ENCODE measurements at regions not wholly inside any gene's neighbourhood (a gene's known extent, or its start where the extent isn't known, plus 50 kb on each side); places are given as distances from the start of the nearest gene placed in this dataset.

DNA sequence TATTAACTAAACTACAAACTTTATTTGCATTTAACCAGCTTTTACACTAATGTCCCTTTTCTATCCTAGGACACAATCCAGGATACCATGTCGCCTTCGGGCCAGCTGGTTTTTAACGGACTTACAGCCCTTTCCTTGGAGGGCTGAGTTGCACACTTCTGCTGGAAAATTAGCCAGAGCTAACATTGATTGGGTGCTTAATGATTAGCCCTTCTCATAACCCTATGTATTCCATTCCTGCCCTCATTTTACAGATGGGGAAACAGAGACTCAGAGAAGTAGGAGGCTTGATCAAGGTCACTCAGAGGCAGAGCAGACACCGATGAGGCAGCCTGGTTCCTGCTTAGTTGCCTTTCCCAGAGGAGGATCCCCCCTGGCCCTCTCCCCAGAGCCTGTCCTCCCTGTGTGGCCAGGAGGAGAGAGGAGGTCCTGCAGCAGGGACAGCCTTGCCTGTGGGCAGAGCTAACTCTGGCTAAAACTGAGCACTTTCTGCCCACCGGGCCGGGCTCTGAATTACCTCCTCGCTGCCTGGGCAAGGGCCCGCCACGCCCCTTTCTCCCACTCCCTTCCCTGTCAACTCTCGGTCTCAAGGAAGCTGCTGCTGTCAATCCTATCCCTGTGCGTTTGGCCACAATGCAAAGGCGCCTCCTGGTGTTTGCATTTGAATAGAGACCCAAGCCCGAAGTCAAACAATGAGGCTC is 59.6 kb upstream of the PAX6 start:
- Mint-ChIP-seq H3K4me1 (ENCODE audit: insufficient read depth, unreplicated experiment) (no peaks in the 10 kb centered on the region), H3K4me3 (ENCODE audit: unreplicated experiment) (no peak overlapping the region), H3K36me3 (ENCODE audit: insufficient read depth, unreplicated experiment) (no peaks in the 10 kb centered on the region), H3K27me3 (ENCODE audit: insufficient read depth, unreplicated experiment) (peaks cover 11% of the 10 kb centered on the region), H3K9me3 (ENCODE audit: unreplicated experiment) (no peaks in the 10 kb centered on the region), H3K27ac (ENCODE audit: low read depth, unreplicated experiment) (no peak overlapping the region)
- ChIA-PET POLR2A (interaction anchor here (0.6 to 2.0 kb wide), 3 partner anchors 103 to 475 kb away, joined by 3 to 6 read pairs (median 4); no protein-coding TSS in a partner anchor), CTCF (interaction anchor here (0.6 to 6.5 kb wide), 38 partner anchors 9 to 1078 kb away, joined by 3 to 97 read pairs (median 5); no protein-coding TSS in a partner anchor)
- no TSS peak for BruUV-seq (replicated peaks)
- DNase-seq (ENCODE audit: unreplicated experiment) = peak; percentile 66
- TF ChIP-seq, protein P1, sequence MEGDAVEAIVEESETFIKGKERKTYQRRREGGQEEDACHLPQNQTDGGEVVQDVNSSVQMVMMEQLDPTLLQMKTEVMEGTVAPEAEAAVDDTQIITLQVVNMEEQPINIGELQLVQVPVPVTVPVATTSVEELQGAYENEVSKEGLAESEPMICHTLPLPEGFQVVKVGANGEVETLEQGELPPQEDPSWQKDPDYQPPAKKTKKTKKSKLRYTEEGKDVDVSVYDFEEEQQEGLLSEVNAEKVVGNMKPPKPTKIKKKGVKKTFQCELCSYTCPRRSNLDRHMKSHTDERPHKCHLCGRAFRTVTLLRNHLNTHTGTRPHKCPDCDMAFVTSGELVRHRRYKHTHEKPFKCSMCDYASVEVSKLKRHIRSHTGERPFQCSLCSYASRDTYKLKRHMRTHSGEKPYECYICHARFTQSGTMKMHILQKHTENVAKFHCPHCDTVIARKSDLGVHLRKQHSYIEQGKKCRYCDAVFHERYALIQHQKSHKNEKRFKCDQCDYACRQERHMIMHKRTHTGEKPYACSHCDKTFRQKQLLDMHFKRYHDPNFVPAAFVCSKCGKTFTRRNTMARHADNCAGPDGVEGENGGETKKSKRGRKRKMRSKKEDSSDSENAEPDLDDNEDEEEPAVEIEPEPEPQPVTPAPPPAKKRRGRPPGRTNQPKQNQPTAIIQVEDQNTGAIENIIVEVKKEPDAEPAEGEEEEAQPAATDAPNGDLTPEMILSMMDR (IDR thresholded peaks at IDR 0.05; ENCODE audit: unreplicated experiment) = peak; percentile 68
- intact Hi-C loops (cut with micrococcal nuclease) = loop anchor here (1.0 to 10.0 kb wide), 8 partner anchors 137 to 766 kb away; no protein-coding TSS in a partner anchor

DNA sequence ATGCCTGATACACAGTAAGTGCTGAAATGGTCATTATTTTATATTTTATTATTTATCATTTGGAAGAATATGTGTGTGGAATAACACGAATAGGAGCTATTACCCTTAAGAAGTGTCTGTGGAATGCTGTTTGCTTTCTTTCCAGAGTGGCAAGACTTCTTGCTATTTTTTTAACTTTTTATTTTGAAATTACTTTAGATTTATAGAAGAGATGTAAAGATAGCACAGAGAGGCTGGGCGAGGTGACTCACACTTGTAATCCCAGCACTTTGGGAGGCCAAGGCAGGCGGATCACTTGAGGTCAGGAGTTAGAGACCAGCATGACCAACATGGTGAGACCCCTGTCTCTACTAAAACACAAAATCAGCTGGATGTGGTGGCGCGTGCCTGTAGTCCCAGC is 58.9 kb upstream of the PAX6 start:
- Mint-ChIP-seq H3K9me3 (ENCODE audit: unreplicated experiment) (no peaks in the 10 kb centered on the region), H3K27ac (ENCODE audit: low read depth, unreplicated experiment) (no peak overlapping the region), H3K27me3 (ENCODE audit: insufficient read depth, unreplicated experiment) (peaks cover 11% of the 10 kb centered on the region), H3K4me1 (ENCODE audit: insufficient read depth, unreplicated experiment) (no peaks in the 10 kb centered on the region), H3K4me3 (ENCODE audit: unreplicated experiment) (no peak overlapping the region), H3K36me3 (ENCODE audit: insufficient read depth, unreplicated experiment) (no peaks in the 10 kb centered on the region)
- ChIA-PET POLR2A (no interaction called here), CTCF (interaction anchor here (0.6 to 6.5 kb wide), 28 partner anchors 9 to 1079 kb away, joined by 3 to 97 read pairs (median 6); no protein-coding TSS in a partner anchor)
- BruUV-seq (replicated peaks) = no TSS peak
- no peak for DNase-seq (ENCODE audit: unreplicated experiment)
- TF ChIP-seq, protein P1 (IDR thresholded peaks at IDR 0.05; ENCODE audit: unreplicated experiment) = no peak
- intact Hi-C loops (cut with micrococcal nuclease) = loop anchor here (5.0 to 10.0 kb wide), 3 partner anchors 137 to 765 kb away; no protein-coding TSS in a partner anchor

DNA sequence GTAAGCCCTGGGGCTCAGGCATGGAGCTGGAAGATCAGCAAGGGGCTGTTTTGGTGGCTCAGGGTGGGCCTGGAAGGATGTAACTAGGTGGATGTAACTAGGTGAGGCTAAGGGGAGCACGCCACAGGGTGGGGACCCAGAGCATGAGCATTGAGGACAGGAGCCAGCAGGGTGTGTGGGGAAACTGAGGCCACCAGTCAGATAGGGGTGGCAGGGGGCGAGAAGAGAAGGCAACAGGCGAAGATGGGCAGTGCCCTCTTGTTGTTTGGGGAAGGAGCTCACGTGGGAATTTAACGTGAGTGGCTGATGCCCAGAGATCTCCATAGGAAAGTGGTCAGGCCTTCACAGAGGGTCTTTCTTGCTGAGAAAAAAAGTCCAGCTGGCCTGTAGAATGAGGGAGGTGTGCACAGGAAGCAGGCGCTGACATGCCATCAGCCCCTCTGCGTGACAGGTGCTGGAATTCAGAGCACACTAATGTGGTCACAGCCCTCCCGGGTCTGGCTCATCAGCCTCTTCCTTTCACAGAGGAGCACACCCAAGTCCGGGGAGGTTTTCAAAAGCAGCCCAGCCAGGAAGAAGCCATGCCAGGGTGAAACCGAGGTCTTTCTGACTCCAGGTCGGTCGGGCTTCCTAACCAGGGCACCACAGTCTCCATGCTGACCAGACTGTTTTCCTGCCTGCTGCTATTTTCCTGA is 54.6 kb upstream of the PAX6 start:
- no TSS peak for BruUV-seq (replicated peaks)

More for the DNA sequence above, 54.6 kb upstream of the PAX6 start:
- TF ChIP-seq, protein P1 (IDR thresholded peaks at IDR 0.05; ENCODE audit: unreplicated experiment) = no peak
- Mint-ChIP-seq H3K27me3 (ENCODE audit: insufficient read depth, unreplicated experiment) (no peaks in the 10 kb centered on the region), H3K27ac (ENCODE audit: low read depth, unreplicated experiment) (no peak overlapping the region), H3K4me3 (ENCODE audit: unreplicated experiment) (no peak overlapping the region), H3K4me1 (ENCODE audit: insufficient read depth, unreplicated experiment) (no peaks in the 10 kb centered on the region), H3K36me3 (ENCODE audit: insufficient read depth, unreplicated experiment) (no peaks in the 10 kb centered on the region), H3K9me3 (ENCODE audit: unreplicated experiment) (no peaks in the 10 kb centered on the region)
- intact Hi-C loops (cut with micrococcal nuclease) = no loop called here
- ChIA-PET CTCF (interaction anchor here (0.5 to 0.9 kb wide), 5 partner anchors 24 to 466 kb away, joined by 3 read pairs; no protein-coding TSS in a partner anchor), POLR2A (interaction anchor here (0.6 kb wide), 1 partner anchor 222 kb away, joined by 3 read pairs; no protein-coding TSS in a partner anchor)
- no peak for DNase-seq (ENCODE audit: unreplicated experiment)

Data from MCF 10A (cell line).